ENCODE measurements at regions not wholly inside any gene's neighbourhood (a gene's known extent, or its start where the extent isn't known, plus 50 kb on each side); places are given as distances from the start of the nearest gene placed in this dataset.

GRCh38 chr3:94561094-94561493 is 498.2 kb downstream of the NSUN3 start:
- TF ChIP-seq CTCF (IDR thresholded peaks at IDR 0.05; ENCODE audit: low read depth, low read length, poor library complexity, severe bottlenecking) (no peak), EZH2phosphoT487 (IDR thresholded peaks at IDR 0.05; ENCODE audit: borderline replicate concordance, low read length) (no peak)
- H3K9me3 ChIP-seq (ENCODE audit: control insufficient read depth, insufficient read depth, low read length), result no peaks in the 10 kb centered on the region

GRCh38 chr3:94564247-94564646 is 501.4 kb downstream of the NSUN3 start:
- Histone ChIP-seq H3K36me3 (ENCODE audit: control insufficient read depth, low read length) (no peaks in the 10 kb centered on the region), H3K27me3 (ENCODE audit: control insufficient read depth, low read length) (no peaks in the 10 kb centered on the region), H3K79me2 (ENCODE audit: control insufficient read depth, low read length) (no peaks in the 10 kb centered on the region), H3K9me3 (ENCODE audit: control insufficient read depth, insufficient read depth, low read length) (no peaks in the 10 kb centered on the region), H3K27ac (ENCODE audit: low read depth, low read length) (no peak overlapping the region), H3K9me2 (replicated peaks; ENCODE audit: control insufficient read depth, low read length) (no peaks in the 10 kb centered on the region), H3K4me3 (ENCODE audit: low read length) (no peak overlapping the region), H3K4me2 (ENCODE audit: low read length) (no peak overlapping the region), H3K4me1 (ENCODE audit: control insufficient read depth, low read length) (no peaks in the 10 kb centered on the region), H4K20me1 (ENCODE audit: control insufficient read depth, insufficient read depth, low read depth, low read length) (no peaks in the 10 kb centered on the region), H3F3A (ENCODE audit: control insufficient read depth, insufficient read depth) (no peaks in the 10 kb centered on the region)
- TF ChIP-seq EZH2phosphoT487 (IDR thresholded peaks at IDR 0.05; ENCODE audit: borderline replicate concordance, low read length) (no peak), CTCF (IDR thresholded peaks at IDR 0.05; ENCODE audit: low read depth, low read length, poor library complexity, severe bottlenecking) (no peak)

More at GRCh38 chr3:94561094-94561493, 498.2 kb downstream of the NSUN3 start:
- Histone ChIP-seq H3K9me2 (replicated peaks; ENCODE audit: control insufficient read depth, low read length) (no peaks in the 10 kb centered on the region), H3K4me1 (ENCODE audit: control insufficient read depth, low read length) (no peaks in the 10 kb centered on the region), H3K4me2 (ENCODE audit: low read length) (no peak overlapping the region), H3K4me3 (ENCODE audit: low read length) (no peak overlapping the region), H3K27ac (ENCODE audit: low read depth, low read length) (no peak overlapping the region), H3K79me2 (ENCODE audit: control insufficient read depth, low read length) (no peaks in the 10 kb centered on the region), H3K36me3 (ENCODE audit: control insufficient read depth, low read length) (no peaks in the 10 kb centered on the region), H3F3A (ENCODE audit: control insufficient read depth, insufficient read depth) (no peaks in the 10 kb centered on the region), H3K27me3 (ENCODE audit: control insufficient read depth, low read length) (no peaks in the 10 kb centered on the region), H4K20me1 (ENCODE audit: control insufficient read depth, insufficient read depth, low read depth, low read length) (no peaks in the 10 kb centered on the region)

GRCh38 chr3:94568041-94568440 is 505.2 kb downstream of the NSUN3 start:
- H4K20me1 ChIP-seq (ENCODE audit: control insufficient read depth, insufficient read depth, low read depth, low read length), result no peaks in the 10 kb centered on the region
- H3K9me2 ChIP-seq (replicated peaks; ENCODE audit: control insufficient read depth, low read length), result no peaks in the 10 kb centered on the region
- H3K4me1 ChIP-seq (ENCODE audit: control insufficient read depth, low read length), result no peaks in the 10 kb centered on the region
- TF ChIP-seq CTCF (IDR thresholded peaks at IDR 0.05; ENCODE audit: low read depth, low read length, poor library complexity, severe bottlenecking), result no peak
- no peak for TF ChIP-seq EZH2phosphoT487 (IDR thresholded peaks at IDR 0.05; ENCODE audit: borderline replicate concordance, low read length)
- H3K27ac ChIP-seq (ENCODE audit: low read depth, low read length), result no peak overlapping the region
- H3K79me2 ChIP-seq (ENCODE audit: control insufficient read depth, low read length), result no peaks in the 10 kb centered on the region
- no peaks in the 10 kb centered on the region for H3K27me3 ChIP-seq (ENCODE audit: control insufficient read depth, low read length)
- H3K9me3 ChIP-seq (ENCODE audit: control insufficient read depth, insufficient read depth, low read length), result no peaks in the 10 kb centered on the region
- no peak overlapping the region for H3K4me3 ChIP-seq (ENCODE audit: low read length)
- no peaks in the 10 kb centered on the region for H3K36me3 ChIP-seq (ENCODE audit: control insufficient read depth, low read length)
- H3K4me2 ChIP-seq (ENCODE audit: low read length), result no peak overlapping the region
- no peaks in the 10 kb centered on the region for H3F3A ChIP-seq (ENCODE audit: control insufficient read depth, insufficient read depth)

GRCh38 chr3:94573337-94573736 is 510.5 kb downstream of the NSUN3 start:
- Histone ChIP-seq H3K4me1 (ENCODE audit: control insufficient read depth, low read length) (no peaks in the 10 kb centered on the region), H3K9me2 (replicated peaks; ENCODE audit: control insufficient read depth, low read length) (no peaks in the 10 kb centered on the region), H3K79me2 (ENCODE audit: control insufficient read depth, low read length) (no peaks in the 10 kb centered on the region), H3K4me3 (ENCODE audit: low read length) (no peak overlapping the region), H3K27me3 (ENCODE audit: control insufficient read depth, low read length) (no peaks in the 10 kb centered on the region), H3K27ac (ENCODE audit: low read depth, low read length) (no peak overlapping the region), H3K4me2 (ENCODE audit: low read length) (no peak overlapping the region), H4K20me1 (ENCODE audit: control insufficient read depth, insufficient read depth, low read depth, low read length) (no peaks in the 10 kb centered on the region), H3F3A (ENCODE audit: control insufficient read depth, insufficient read depth) (no peaks in the 10 kb centered on the region), H3K9me3 (ENCODE audit: control insufficient read depth, insufficient read depth, low read length) (no peaks in the 10 kb centered on the region), H3K36me3 (ENCODE audit: control insufficient read depth, low read length) (no peaks in the 10 kb centered on the region)
- TF ChIP-seq CTCF (IDR thresholded peaks at IDR 0.05; ENCODE audit: low read depth, low read length, poor library complexity, severe bottlenecking) (no peak), EZH2phosphoT487 (IDR thresholded peaks at IDR 0.05; ENCODE audit: borderline replicate concordance, low read length) (no peak)

Data from DOHH2 (cell line).